HUES6 (cell line): ENCODE measurements at regions not wholly inside any gene's neighbourhood (a gene's known extent, or its start where the extent isn't known, plus 50 kb on each side); places are given as distances from the start of the nearest gene placed in this dataset.
"Not testable (repeated sequence)": the region's sequence is repeated elsewhere in the genome, so short reads cannot be mapped to it uniquely, and the experiment has no call there.

Experiments
- H3K27ac ChIP-seq: 2 replicates; pipeline ENCODE4 v1.7.0; 2013; ENCODE audit warnings: low read depth, mild to moderate bottlenecking, low read length, inconsistent platforms
- H3K27me3 ChIP-seq: 2 replicates; pipeline ENCODE4 v1.6.1; 2013; ENCODE audit warnings: low read length; ENCODE audit not compliant: control insufficient read depth, insufficient read depth
- H3K36me3 ChIP-seq: 2 replicates; pipeline ENCODE4 v1.6.1; 2013; ENCODE audit warnings: low read length; ENCODE audit not compliant: control insufficient read depth, insufficient read depth
- H3K4me1 ChIP-seq: 2 replicates; pipeline ENCODE4 v1.6.1; 2013; ENCODE audit warnings: low read length; ENCODE audit not compliant: control insufficient read depth, insufficient read depth
- H3K4me3 ChIP-seq: 2 replicates; pipeline ENCODE4 v1.5.1; 2013; ENCODE audit warnings: low read depth, low read length
- H3K9ac ChIP-seq: one replicate; pipeline ENCODE4 v1.6.1; 2013; ENCODE audit warnings: mild to moderate bottlenecking, low read length
- H3K9me3 ChIP-seq: 2 replicates; pipeline ENCODE4 v1.6.1; 2013; ENCODE audit warnings: low read depth, low read length; ENCODE audit not compliant: control insufficient read depth, insufficient read depth

- H3K27ac ChIP-seq, H3K27me3 ChIP-seq, H3K9ac ChIP-seq, H3K4me3 ChIP-seq, H3K4me1 ChIP-seq, H3K36me3 ChIP-seq, H3K9me3 ChIP-seq: not testable (repeated sequence)
Observed at GRCh38 chr9:40970340-40970739, 158.1 kb downstream of the FOXD4L6 start.

- not testable (repeated sequence) for H3K9ac ChIP-seq, H3K9me3 ChIP-seq, H3K27ac ChIP-seq, H3K4me3 ChIP-seq, H3K27me3 ChIP-seq, H3K4me1 ChIP-seq, H3K36me3 ChIP-seq
Observed at GRCh38 chr9:40962461-40962860, 166.0 kb downstream of the FOXD4L6 start.

GRCh38 chr9:40951876-40952494 lies 176.5 kb downstream of the FOXD4L6 start:
- not testable (repeated sequence) for H3K4me3 ChIP-seq, H3K27ac ChIP-seq, H3K4me1 ChIP-seq, H3K9ac ChIP-seq, H3K36me3 ChIP-seq, H3K9me3 ChIP-seq
- H3K27me3 ChIP-seq = peaks cover 27% of the 10 kb centered on the region

DNA sequence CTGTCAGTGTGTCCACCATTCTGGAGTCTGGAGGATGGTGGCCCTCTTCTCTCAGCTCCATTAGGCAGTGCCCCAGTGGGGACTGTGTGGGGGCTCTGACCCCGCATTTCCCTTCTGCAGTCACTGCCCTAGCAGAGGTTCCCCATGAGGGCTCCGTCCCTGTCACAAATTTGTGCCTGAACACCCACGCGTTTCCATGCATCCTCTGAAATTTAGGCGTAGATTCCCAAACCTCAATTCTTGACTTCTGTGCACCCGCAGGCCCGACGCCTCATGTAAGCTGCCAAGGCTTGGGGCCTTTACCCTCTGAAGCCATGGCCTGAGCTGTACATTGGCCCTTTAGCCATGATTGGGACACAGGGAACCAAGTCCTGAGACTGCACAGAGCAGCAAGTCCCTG lies 182.3 kb downstream of the FOXD4L6 start:
- not testable (repeated sequence) for H3K36me3 ChIP-seq, H3K4me1 ChIP-seq, H3K27ac ChIP-seq, H3K9me3 ChIP-seq, H3K4me3 ChIP-seq, H3K9ac ChIP-seq
- peaks cover 24% of the 10 kb centered on the region for H3K27me3 ChIP-seq

DNA sequence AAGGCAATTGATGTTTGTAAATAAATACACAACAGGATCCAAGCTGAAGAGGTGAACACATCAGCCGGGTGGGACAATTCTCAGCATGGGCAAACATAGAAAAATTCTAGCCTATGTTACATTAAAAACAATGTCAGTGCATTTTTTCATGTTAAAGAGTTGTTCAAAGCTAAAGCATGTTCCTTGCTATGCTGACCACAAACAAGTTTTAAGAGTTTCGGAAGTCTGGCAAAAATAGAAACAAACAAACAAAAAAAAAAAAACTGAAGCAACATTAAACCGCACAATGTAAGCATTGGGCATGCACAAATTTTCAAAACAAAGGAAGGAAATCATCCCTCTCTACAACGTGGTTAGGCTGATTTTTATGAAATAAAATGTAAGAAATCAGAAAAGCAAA lies 185.8 kb downstream of the FOXD4L6 start:
- H3K36me3 ChIP-seq, H3K27ac ChIP-seq, H3K9ac ChIP-seq, H3K9me3 ChIP-seq, H3K4me1 ChIP-seq, H3K4me3 ChIP-seq: not testable (repeated sequence)
- H3K27me3 ChIP-seq = peaks cover 38% of the 10 kb centered on the region

- H3K36me3 ChIP-seq, H3K4me3 ChIP-seq, H3K4me1 ChIP-seq, H3K9ac ChIP-seq, H3K9me3 ChIP-seq, H3K27ac ChIP-seq: not testable (repeated sequence)
- peaks cover 44% of the 10 kb centered on the region for H3K27me3 ChIP-seq
Observed at GRCh38 chr9:40939888-40940209, 188.6 kb downstream of the FOXD4L6 start.

DNA sequence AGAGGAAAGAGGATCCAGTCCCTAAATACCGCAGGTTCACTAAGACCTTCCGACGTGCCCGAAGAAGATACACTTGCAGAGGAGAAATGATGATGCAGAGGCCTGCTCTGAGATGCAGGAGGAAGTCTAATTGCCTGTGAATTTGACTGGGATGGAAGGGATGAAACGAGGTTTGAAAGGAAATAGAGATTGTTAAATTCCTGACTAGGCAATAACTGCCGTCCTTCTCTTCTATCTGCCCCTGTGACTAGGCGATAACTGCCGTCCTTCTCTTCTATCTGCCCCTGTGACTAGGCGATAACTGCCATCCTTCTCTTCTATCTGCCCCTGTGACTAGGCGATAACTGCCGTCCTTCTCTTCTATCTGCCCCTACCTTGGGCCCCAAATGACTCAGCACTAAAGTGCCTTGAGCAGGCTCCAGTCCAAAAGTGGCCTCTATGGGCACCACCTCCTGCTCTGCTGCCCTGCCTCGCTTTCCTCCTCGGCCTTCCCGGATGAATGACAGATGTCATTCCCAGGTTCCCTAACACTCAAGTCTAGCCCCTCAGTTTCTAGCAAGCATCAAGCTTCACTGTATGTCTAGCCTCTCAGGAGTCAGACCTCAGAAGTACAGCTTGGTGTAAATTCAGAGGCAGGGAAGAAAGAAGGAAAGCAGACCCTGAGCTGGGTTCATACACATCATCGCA lies 189.1 kb downstream of the FOXD4L6 start:
- not testable (repeated sequence) for H3K9ac ChIP-seq, H3K36me3 ChIP-seq, H3K27ac ChIP-seq, H3K4me3 ChIP-seq, H3K4me1 ChIP-seq
- peaks cover 11% of the 10 kb centered on the region; the same call in 1 of the 2 replicates for H3K9me3 ChIP-seq
- H3K27me3 ChIP-seq = peaks cover 49% of the 10 kb centered on the region

GRCh38 chr9:40935336-40935735 lies 193.1 kb downstream of the FOXD4L6 start:
- no peak overlapping the region for H3K9ac ChIP-seq
- H3K4me1 ChIP-seq = no peaks in the 10 kb centered on the region
- peaks cover 27% of the 10 kb centered on the region for H3K9me3 ChIP-seq
- H3K27ac ChIP-seq = no peak overlapping the region
- H3K36me3 ChIP-seq = no peaks in the 10 kb centered on the region
- no peak overlapping the region for H3K4me3 ChIP-seq
- peaks cover 52% of the 10 kb centered on the region for H3K27me3 ChIP-seq

DNA sequence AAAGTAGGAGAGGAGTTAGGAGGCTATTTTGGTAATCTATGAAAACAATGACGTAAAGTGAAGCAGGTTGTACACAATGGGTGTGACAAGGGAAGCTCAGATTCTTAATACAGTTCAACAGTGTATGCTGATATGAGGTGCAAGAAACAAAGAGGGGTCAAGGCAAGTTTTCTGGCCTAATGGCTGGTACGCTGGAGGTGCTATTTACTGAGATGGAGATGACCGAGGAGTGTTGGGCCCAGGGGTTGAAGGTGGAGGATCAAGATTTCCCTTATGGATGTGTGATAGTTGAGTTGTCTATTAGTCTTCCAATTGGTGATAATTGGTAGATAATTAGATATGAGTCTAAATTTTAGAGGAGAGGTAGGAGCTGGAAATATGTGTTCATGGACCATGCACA lies 194.0 kb downstream of the FOXD4L6 start:
- not testable (repeated sequence) for H3K4me1 ChIP-seq, H3K9ac ChIP-seq, H3K4me3 ChIP-seq, H3K36me3 ChIP-seq, H3K27ac ChIP-seq
- Histone ChIP-seq H3K27me3 (peaks cover 53% of the 10 kb centered on the region), H3K9me3 (peaks cover 35% of the 10 kb centered on the region)

DNA sequence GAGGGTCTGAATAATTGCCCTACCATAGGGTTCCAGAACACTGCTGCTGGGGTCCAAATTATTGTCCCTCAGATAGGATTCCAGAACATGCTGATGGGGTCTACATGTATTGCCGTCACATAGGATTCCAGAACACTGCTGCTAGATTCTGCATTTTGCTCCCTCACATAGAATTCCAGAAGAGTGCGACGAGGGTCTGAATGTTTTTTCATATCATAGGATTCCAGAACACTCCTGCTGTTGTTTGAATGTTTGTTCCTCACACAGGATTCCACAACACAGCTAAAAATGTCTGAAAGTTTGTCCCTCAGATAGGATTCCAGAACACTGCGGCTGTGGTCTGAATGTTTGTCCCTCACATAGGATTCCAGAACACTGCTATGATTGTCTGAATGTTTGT lies 198.1 kb downstream of the FOXD4L6 start:
- Histone ChIP-seq H3K9me3 (peaks cover 68% of the 10 kb centered on the region), H3K27me3 (peaks cover 72% of the 10 kb centered on the region)
- H3K4me1 ChIP-seq, H3K27ac ChIP-seq, H3K4me3 ChIP-seq, H3K9ac ChIP-seq, H3K36me3 ChIP-seq: not testable (repeated sequence)

DNA sequence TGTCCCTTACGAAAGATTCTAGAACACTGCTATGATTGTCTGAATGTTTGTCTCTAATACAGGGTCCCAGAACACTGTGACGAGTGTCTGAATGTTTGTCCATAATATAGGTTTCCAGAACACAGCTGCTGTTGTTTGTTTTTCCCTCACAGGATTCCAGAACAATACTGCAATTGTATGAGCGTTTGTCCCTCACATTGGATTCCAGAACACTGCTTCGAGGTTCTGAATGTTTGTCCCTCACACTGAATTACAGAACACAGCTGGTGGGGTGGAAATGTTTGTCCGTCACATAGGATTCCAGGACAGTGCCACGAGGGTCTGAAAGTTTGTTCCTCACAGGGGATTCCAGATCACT lies 199.0 kb downstream of the FOXD4L6 start:
- Histone ChIP-seq H3K9me3 (peaks cover 75% of the 10 kb centered on the region), H3K27me3 (peaks cover 74% of the 10 kb centered on the region)
- not testable (repeated sequence) for H3K4me1 ChIP-seq, H3K9ac ChIP-seq, H3K4me3 ChIP-seq, H3K27ac ChIP-seq, H3K36me3 ChIP-seq
